ENCODE measurements at regions not wholly inside any gene's neighbourhood (a gene's known extent, or its start where the extent isn't known, plus 50 kb on each side); places are given as distances from the start of the nearest gene placed in this dataset.

DNA sequence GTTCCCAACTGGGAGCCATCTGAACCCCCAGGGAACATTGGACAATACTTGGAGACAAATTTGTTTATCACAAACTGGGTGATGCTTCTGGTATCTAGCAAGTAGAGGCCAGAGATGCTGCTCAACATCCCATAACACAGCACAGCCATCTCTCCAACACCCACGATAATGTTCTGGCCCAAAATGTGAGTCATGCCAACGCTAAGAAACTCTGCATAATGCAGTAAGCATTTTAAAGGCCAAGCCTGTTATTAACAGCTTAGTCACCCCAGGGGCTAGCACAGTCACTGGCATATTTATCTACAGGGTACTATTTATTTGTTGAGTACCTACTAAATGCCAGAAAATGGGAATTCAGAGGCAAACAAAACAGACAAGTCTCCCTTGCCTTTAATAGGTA is 873.1 kb upstream of the TMEM132C start:
- Mint-ChIP-seq H3K27ac (no peak overlapping the region), H3K9me3 (peaks cover 76% of the 10 kb centered on the region), H3K4me3 (no peak overlapping the region), H3K4me1 (no peaks in the 10 kb centered on the region), H3K27me3 (ENCODE audit: low read depth) (0 out of 2 replicates have a peak, but pooled peaks cover 3% of the 10 kb centered on the region), H3K36me3 (peaks cover 45% of the 10 kb centered on the region)
- ATAC-seq: no peak
- TF ChIP-seq FOXJ3 (CRISPR knock-in tag; IDR thresholded peaks at IDR 0.05; ENCODE audit: borderline replicate concordance) (no peak), NFATC4 (CRISPR knock-in tag; IDR thresholded peaks at IDR 0.05) (no peak), USF1 (CRISPR knock-in tag; IDR thresholded peaks at IDR 0.05) (no peak), ZNF416 (CRISPR knock-in tag; IDR thresholded peaks at IDR 0.05) (no peak), SOX15 (CRISPR knock-in tag; IDR thresholded peaks at IDR 0.05) (no peak), ZNF423 (CRISPR knock-in tag; IDR thresholded peaks at IDR 0.05) (no peak), CTCF (IDR thresholded peaks at IDR 0.05) (no peak), RELA (CRISPR knock-in tag; IDR thresholded peaks at IDR 0.05; ENCODE audit: borderline replicate concordance) (no peak), NR2C2 (CRISPR knock-in tag; IDR thresholded peaks at IDR 0.05) (no peak)
- TF ChIP-seq, protein P1, sequence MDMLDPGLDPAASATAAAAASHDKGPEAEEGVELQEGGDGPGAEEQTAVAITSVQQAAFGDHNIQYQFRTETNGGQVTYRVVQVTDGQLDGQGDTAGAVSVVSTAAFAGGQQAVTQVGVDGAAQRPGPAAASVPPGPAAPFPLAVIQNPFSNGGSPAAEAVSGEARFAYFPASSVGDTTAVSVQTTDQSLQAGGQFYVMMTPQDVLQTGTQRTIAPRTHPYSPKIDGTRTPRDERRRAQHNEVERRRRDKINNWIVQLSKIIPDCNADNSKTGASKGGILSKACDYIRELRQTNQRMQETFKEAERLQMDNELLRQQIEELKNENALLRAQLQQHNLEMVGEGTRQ (CRISPR knock-in tag; IDR thresholded peaks at IDR 0.05): no peak
- TF ChIP-seq, protein P2, sequence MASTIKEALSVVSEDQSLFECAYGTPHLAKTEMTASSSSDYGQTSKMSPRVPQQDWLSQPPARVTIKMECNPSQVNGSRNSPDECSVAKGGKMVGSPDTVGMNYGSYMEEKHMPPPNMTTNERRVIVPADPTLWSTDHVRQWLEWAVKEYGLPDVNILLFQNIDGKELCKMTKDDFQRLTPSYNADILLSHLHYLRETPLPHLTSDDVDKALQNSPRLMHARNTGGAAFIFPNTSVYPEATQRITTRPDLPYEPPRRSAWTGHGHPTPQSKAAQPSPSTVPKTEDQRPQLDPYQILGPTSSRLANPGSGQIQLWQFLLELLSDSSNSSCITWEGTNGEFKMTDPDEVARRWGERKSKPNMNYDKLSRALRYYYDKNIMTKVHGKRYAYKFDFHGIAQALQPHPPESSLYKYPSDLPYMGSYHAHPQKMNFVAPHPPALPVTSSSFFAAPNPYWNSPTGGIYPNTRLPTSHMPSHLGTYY (CRISPR knock-in tag; IDR thresholded peaks at IDR 0.05): no peak
- TF ChIP-seq, protein P3, sequence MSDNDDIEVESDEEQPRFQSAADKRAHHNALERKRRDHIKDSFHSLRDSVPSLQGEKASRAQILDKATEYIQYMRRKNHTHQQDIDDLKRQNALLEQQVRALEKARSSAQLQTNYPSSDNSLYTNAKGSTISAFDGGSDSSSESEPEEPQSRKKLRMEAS (CRISPR knock-in tag; IDR thresholded peaks at IDR 0.05): no peak
- no peak for DNase-seq (ENCODE audit: low spot score)
- ChIA-PET CTCF (no interaction called here), POLR2A (no interaction called here)

- Mint-ChIP-seq H3K27me3 (ENCODE audit: low read depth) (no peaks in the 10 kb centered on the region), H3K36me3 (peaks cover 40% of the 10 kb centered on the region), H3K4me1 (no peaks in the 10 kb centered on the region), H3K9me3 (peaks cover 64% of the 10 kb centered on the region), H3K27ac (no peak overlapping the region), H3K4me3 (no peak overlapping the region)
- ChIA-PET POLR2A (no interaction called here), CTCF (no interaction called here)
- DNase-seq (ENCODE audit: low spot score): no peak
- TF ChIP-seq ZNF396 (CRISPR knock-in tag; IDR thresholded peaks at IDR 0.05; ENCODE audit: borderline replicate concordance) (no peak), NR3C1 (CRISPR knock-in tag; conservative IDR thresholded peaks at IDR 0.05; ENCODE audit: low read depth) (no peak), RORB (CRISPR knock-in tag; IDR thresholded peaks at IDR 0.05) (no peak), ZNF138 (CRISPR knock-in tag; conservative IDR thresholded peaks at IDR 0.05) (no peak), CBFB (CRISPR knock-in tag; IDR thresholded peaks at IDR 0.05; ENCODE audit: low read depth) (no peak), NFE2L1 (CRISPR knock-in tag; IDR thresholded peaks at IDR 0.05) (no peak)
- ATAC-seq: no peak
Measured at GRCh38 chr12:127396734-127397133, 870.2 kb upstream of the TMEM132C start.

GRCh38 chr12:127398016-127398710 is 868.8 kb upstream of the TMEM132C start:
- no peak for DNase-seq (ENCODE audit: low spot score)
- H3K27ac Mint-ChIP-seq: no peak overlapping the region
- TF ChIP-seq ZNF512 (CRISPR knock-in tag; IDR thresholded peaks at IDR 0.05; ENCODE audit: borderline replicate concordance) (no peak), RORB (CRISPR knock-in tag; IDR thresholded peaks at IDR 0.05) (no peak), ZNF423 (CRISPR knock-in tag; IDR thresholded peaks at IDR 0.05) (no peak), TP53 (CRISPR knock-in tag; IDR thresholded peaks at IDR 0.05) (no peak), IRF1 (CRISPR knock-in tag; IDR thresholded peaks at IDR 0.05) (no peak)
- TF ChIP-seq, protein P4, sequence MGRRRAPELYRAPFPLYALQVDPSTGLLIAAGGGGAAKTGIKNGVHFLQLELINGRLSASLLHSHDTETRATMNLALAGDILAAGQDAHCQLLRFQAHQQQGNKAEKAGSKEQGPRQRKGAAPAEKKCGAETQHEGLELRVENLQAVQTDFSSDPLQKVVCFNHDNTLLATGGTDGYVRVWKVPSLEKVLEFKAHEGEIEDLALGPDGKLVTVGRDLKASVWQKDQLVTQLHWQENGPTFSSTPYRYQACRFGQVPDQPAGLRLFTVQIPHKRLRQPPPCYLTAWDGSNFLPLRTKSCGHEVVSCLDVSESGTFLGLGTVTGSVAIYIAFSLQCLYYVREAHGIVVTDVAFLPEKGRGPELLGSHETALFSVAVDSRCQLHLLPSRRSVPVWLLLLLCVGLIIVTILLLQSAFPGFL (CRISPR knock-in tag; IDR thresholded peaks at IDR 0.05; ENCODE audit: borderline replicate concordance): no peak
- no peaks in the 10 kb centered on the region for H3K4me1 Mint-ChIP-seq
- peaks cover 63% of the 10 kb centered on the region for H3K9me3 Mint-ChIP-seq
- CTCF ChIA-PET: no interaction called here
- H3K4me3 Mint-ChIP-seq: no peak overlapping the region
- H3K27me3 Mint-ChIP-seq (ENCODE audit: low read depth): no peaks in the 10 kb centered on the region
- peaks cover 41% of the 10 kb centered on the region for H3K36me3 Mint-ChIP-seq
- ATAC-seq: no peak
- POLR2A ChIA-PET: no interaction called here
